GM21737 (cell line): ENCODE measurements at regions not wholly inside any gene's neighbourhood (a gene's known extent, or its start where the extent isn't known, plus 50 kb on each side); places are given as distances from the start of the nearest gene placed in this dataset.
"Not testable (repeated sequence)": the region's sequence is repeated elsewhere in the genome, so short reads cannot be mapped to it uniquely, and the experiment has no call there.

Experiments used
- ATAC-seq: cut with Tn5 transposase; IDR thresholded peaks from one replicate; pipeline ENCODE4 v1.9.1; 2021; ENCODE audit warnings: mild to moderate bottlenecking, moderate library complexity; ENCODE audit not compliant: unreplicated experiment

GRCh38 chr3:178202194-178202593 lies 334.0 kb upstream of the KCNMB2 start:
- ATAC-seq: no peak

- no peak for ATAC-seq
Measured at GRCh38 chr3:178203165-178203564, 333.1 kb upstream of the KCNMB2 start.

- ATAC-seq: no peak
Measured at GRCh38 chr3:178203650-178204049, 332.6 kb upstream of the KCNMB2 start.

- ATAC-seq: no peak
Measured at GRCh38 chr3:178205740-178206139, 330.5 kb upstream of the KCNMB2 start.

GRCh38 chr3:178206521-178206920 lies 329.7 kb upstream of the KCNMB2 start:
- ATAC-seq: no peak

GRCh38 chr3:178207161-178207560 lies 329.1 kb upstream of the KCNMB2 start:
- ATAC-seq: not testable (repeated sequence)

- ATAC-seq: not testable (repeated sequence)
Measured at GRCh38 chr3:178207627-178208026, 328.6 kb upstream of the KCNMB2 start.

GRCh38 chr3:178209116-178209515 lies 327.1 kb upstream of the KCNMB2 start:
- not testable (repeated sequence) for ATAC-seq

- not testable (repeated sequence) for ATAC-seq
Measured at GRCh38 chr3:178209618-178210017, 326.6 kb upstream of the KCNMB2 start.

GRCh38 chr3:178211086-178211485 lies 325.1 kb upstream of the KCNMB2 start:
- not testable (repeated sequence) for ATAC-seq

GRCh38 chr3:178217479-178217878 lies 318.8 kb upstream of the KCNMB2 start:
- no peak for ATAC-seq

GRCh38 chr3:178218231-178218630 lies 318.0 kb upstream of the KCNMB2 start:
- ATAC-seq: no peak

GRCh38 chr3:178219661-178220060 lies 316.6 kb upstream of the KCNMB2 start:
- ATAC-seq: not testable (repeated sequence)

- no peak for ATAC-seq
Measured at GRCh38 chr3:178223876-178224275, 312.4 kb upstream of the KCNMB2 start.

GRCh38 chr3:178226094-178226493 lies 310.1 kb upstream of the KCNMB2 start:
- no peak for ATAC-seq

GRCh38 chr3:178231645-178232044 lies 304.6 kb upstream of the KCNMB2 start:
- no peak for ATAC-seq

GRCh38 chr3:178233371-178234071 lies 302.7 kb upstream of the KCNMB2 start:
- ATAC-seq: no peak

GRCh38 chr3:178236555-178237277 lies 299.5 kb upstream of the KCNMB2 start:
- ATAC-seq: no peak

GRCh38 chr3:178238179-178238578 lies 298.1 kb upstream of the KCNMB2 start:
- no peak for ATAC-seq

GRCh38 chr3:178244733-178245709 lies 291.2 kb upstream of the KCNMB2 start:
- ATAC-seq: no peak

- ATAC-seq: no peak
Measured at GRCh38 chr3:178246004-178246403, 290.2 kb upstream of the KCNMB2 start.
